ENCODE measurements at regions not wholly inside any gene's neighbourhood (a gene's known extent, or its start where the extent isn't known, plus 50 kb on each side); places are given as distances from the start of the nearest gene placed in this dataset.
"Not testable (repeated sequence)": the region's sequence is repeated elsewhere in the genome, so short reads cannot be mapped to it uniquely, and the experiment has no call there.

DNA sequence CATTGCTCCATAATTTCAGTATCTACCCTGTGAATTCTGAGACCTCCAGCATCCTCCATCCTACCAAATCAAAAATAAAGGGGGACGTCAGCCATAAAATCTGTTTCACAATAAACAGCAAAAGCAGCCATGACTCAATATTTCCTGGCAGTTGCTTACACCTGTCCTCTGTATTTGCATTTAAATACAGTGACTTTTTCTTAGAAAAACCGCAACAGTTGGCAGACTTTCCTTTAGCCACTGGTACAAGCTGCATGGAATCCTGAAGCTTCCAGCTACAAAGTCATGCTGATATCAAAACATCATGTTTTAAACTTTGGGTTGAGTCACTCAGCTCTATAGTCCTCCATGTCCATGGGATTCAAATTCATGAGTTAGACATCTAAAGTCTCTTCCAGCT, 278.0 kb upstream of the KAZN start:
- no peak for DNase-seq

DNA sequence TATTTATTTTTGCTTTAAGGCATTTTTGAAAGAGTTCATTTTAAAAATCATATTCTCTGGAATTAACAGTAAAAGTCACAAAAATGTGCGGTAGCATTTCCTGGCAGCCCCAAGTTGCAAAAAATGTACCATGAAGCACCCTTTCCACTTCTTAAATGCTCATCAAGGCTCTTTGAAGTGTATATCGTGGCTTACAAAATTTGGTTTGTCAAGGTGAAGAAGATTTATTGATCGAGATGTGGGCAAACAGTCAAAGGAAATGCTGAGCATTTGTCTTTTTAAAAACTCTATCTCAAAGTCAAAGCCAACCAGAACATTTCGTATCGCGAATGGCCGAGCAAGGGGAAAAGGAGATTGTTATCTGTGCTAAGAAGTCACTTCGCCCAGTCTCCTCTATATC, 277.5 kb upstream of the KAZN start:
- DNase-seq: no peak

DNA sequence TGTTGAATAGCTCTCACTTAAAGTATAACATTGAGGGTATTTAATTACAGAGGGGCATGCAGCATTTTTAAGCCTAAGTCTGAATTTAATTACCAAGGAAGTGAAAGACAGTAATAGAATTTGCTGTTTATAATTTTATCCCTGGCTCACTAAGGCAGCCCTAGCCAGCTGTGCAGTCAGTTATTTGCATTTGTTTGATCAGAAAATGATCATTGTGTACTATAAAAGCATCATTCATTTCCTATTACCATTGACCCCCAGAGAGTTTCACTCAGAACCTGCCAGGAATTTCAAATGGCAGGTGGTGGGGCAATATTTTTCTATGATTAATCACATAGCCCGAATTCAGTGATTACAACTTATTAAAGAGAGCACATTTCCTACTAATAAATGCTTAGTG, 277.1 kb upstream of the KAZN start:
- DNase-seq: no peak

DNA sequence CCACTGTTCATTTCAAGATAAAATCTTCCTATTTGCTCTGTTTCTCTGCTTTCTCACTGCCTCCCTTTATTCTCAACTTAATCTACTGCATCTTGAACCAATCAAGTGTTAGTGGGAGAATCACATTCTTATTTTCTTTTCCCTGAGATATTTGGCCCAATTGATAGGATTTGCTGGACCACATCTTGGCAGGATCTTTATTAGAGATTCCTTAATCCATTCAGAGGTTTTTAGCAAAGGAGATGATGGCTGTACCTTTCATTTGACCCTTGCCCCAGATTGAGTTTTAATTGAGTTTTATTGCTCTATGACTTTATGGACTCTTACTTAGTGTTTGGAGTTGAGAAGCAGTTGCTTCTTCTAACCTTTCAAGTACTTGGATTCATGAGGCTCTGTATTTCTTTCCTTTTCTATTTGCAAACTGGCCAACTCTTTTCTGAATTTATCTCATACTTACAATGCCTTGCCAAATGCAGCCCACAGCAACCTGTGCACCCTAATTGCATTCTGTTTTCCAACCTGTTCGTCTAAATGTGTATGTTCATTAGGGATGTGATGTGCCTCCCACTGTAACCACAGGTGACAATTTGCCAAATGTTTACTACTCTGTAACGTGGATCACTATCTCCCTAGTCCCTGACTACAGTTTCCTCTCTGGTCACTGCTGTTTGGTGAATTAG, 274.8 kb upstream of the KAZN start:
- DNase-seq: no peak

DNA sequence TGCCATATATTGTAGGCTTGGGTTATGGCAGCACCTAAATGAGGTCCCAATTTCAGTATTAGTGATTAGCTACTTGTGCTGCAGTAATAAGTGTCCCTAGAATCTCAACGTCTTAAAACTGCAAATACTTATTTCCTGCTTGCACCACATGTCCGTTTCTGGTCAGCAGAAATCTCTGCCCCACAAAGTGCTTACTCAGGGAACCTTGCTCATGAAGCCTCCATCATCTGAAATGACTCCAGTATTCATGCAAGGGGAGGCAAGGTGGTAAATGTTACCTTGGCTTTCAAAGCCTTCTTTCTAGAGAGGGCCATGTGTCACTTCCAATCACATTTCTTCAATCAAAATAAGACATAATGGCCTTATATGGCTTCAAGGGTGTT, 274.2 kb upstream of the KAZN start:
- no peak for DNase-seq

DNA sequence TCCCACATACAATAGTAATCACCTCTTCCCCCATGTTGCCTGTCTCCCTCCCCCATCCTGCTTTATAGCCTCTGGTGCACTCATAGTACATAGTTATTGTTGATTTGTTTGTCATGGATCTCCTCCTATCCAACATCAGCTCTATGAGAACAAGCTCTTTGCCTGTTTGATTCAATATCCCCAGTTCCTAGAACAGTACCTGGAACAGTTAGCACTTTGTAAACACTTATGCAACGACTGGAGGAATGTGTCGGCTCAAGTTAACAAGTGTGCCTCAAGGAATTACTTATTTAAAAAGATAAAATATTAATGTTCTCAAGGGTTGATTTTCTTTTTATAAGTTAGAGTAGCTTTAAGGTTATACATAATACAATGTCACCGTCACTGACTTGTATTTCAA, 271.6 kb upstream of the KAZN start:
- no peak for DNase-seq

DNA sequence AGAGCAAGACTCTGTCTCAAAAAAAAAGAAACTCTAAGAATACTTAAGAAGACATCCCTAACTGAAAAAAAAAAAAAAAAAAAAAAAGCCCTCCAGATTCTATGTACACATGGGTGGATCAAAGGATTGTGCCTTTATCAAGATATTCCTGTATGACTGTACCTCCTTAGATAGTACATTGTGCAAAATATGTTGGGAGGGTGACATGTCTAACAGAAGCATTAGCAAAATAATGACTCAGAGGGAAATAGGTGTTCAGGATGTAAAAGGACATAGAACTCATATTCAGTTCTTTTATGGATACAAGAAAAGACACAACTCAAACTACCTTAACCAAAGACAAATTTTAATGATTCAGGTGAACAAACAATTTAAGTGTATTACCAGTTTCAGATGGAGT, 269.8 kb upstream of the KAZN start:
- DNase-seq: no peak

DNA sequence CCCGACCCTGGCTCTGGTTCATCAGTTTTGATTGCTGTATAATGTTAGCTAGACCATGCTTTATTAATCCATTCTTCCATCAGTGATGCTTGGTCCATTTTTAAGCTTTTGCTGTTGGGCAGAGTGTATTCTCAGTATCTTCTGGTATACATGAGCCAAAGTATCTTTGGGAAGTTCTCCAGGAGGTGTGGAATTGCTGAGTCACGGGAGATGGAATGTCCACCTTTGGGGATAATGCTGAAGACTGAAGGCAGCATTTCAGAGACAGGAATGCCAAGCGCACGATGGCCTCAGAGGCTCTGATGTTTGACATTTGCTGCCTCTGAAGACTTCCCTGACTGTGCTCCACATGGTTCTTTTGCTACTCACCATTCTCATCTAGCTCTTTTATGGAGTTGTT, 266.3 kb upstream of the KAZN start:
- DNase-seq: no peak

DNA sequence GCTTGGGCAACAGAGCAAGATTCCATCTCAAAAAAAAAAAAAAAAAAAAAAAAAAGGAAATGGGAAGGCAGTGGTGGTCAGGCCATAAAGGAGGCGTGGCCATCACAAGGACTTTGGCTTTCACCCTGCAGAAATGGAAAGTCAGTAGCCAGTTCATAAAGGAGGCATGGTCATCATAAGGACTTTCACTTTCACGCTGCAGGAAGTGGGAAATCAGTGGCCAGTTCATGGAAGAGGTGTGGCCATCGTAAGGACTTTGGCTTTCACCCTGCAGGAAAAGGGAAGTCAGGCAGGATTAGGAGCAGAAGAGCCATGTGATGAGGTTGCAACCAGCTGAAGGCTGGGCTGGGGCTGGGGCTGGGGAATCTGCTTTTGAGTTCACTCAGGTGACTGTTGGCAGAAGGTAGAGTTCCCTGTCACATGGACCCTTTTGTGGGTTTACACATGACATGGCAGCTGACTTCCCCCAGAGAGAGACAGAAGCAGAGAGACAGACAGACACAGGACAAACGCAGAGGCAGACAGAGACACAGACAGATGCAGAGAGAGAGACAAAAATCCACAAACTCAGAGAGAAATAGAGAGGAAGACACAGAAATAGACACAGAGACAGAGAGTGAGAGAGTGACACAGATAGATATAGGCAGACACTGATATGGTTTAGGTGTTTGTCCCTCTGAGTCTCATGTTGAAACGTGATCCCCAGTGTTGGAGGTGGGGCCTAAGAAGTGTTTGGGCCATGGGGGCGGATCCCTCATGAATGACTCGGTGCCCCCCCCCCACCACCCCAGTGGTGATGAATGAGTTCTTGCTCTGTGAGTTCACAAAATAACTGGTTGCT, 263.9 kb upstream of the KAZN start:
- DNase-seq: no peak

DNA sequence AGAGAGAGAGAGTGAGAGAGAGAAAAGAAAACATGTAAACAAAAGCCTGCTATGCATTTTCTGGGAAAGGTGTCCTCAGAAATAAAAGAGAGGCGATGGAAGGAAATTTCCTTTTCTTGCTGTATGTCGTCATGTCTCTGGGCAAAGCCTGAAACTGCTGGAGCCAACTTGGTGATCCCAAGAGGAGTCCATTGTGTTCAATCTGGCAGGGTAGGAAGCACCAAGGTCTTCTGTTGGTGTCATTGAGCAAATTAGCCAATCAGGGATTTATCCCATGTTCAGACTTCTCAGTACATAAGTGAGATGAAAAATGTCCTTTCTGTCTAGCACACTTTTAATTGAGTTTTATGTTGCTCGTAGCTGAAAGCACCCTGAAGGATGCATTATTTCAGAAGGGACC, 260.0 kb upstream of the KAZN start:
- no peak for DNase-seq

DNA sequence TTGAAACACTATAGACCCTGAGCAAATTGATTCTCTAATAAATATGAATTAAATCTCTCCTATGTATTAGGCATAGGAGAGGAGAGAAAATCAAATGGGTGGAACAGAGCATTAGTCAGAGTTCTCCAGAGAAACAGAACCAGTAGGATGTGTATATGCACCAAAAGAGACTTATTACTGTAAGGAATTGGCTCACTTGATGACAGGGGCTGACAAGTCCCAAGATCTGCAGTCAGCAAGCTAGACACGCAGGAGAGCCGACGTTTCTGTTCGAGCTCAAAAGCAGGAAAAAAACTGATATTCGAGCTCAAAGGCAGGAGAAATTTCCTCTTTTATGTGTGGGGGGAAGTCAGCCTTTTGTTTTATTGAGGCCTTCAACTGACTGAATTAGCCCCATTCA, 259.2 kb upstream of the KAZN start:
- DNase-seq: no peak

DNA sequence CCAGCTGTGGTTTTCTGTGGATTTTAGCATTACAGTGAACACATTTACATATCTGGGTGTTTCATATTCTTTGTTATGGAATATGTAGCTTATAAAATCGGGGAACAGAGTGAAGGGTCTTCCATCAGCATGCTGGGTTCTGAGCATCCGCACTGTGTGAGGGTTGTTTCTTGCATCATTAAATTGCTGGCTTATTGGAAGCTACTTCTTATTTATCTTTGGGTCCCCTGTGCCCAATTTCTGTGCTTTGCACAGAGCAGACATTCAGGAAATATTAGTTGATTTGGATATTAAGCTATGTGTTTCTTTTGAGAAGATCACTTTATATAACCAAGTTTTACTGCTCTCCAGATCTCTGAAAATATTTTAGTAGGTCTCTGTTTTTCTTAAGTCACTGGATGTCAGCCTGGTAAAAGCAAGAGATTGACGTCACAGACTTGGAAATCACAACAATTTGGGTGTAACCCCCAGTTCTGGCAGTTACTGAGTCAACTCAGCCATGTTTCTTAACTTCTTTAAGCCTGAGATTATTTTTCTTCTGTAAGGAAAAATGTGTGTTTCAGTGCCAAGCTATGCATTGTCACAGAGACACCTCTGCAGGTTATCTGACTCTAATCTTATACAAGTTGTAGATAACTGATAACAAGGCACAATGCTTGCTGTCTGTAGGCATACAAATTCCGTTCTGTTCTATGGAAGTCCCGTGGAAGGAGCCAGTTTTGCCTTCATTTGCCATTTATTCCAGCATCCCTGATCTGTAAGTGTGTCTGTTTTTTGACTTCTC, 258.3 kb upstream of the KAZN start:
- DNase-seq: no peak

DNA sequence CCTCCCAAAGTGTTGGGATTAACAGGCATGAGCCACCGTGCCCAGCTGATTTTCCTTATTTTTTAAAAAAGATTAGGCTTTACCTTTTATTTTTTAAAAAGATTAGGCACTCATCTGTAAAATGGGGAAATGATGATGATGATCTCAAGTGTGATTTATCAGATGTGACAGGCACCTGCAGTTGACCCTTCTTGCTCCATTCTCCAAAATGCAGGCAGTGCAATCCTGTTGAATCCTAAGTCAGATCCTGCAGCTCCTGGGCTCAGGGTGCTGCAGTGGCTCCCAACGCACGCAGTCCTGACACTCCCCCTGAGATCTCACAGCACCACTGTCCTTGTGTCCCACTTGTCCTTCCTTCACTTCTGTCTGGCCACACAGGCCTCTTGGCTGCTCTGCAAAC, 257.3 kb upstream of the KAZN start:
- DNase-seq: no peak

DNA sequence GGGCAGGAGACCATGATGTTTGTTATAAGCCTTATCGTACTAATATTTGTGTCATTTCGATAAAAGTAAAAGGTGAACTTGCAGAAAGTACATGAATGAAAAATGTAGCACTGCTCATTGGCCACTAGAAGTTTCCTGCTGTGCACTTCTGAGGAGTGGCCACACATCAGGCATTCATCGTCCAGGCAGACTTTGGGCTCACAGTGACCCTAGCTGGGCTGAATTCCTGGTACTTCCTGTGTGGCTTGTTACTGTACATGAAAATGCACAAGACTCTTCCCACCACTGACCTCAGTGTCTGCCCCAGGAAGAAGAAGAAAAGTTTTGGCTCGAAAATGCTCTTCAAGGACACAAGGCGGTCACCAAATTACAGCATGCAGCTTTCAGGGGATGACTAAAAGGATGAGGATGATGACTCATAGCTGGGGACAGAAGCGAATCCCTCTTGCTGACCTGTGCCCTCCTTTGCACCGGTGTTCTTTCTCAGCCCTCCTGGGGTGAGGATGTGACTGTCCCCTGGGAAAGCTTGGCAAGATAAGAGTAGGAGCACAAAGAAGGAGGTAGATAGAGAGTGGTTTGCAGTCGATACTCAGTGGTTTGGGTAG, 252.4 kb upstream of the KAZN start:
- DNase-seq: no peak

DNA sequence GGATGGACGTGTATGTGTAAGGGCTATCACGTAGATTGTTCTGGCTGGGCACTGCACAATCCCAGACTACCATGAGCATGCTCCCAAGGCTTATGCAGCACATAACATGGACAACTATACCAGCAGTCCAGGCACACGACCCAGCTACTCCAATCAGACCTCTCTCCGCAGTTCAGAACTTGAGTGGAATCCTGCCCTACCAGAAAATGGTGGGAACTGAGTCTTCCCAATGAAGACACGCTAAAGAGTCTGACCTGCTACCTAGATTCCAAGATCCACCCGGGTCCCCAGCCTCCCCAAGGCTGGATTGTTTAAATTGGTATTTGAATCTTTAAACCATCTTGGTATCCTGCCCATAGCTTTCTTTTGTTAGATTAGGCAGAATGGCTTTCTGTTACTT, 251.3 kb upstream of the KAZN start:
- no peak for DNase-seq

DNA sequence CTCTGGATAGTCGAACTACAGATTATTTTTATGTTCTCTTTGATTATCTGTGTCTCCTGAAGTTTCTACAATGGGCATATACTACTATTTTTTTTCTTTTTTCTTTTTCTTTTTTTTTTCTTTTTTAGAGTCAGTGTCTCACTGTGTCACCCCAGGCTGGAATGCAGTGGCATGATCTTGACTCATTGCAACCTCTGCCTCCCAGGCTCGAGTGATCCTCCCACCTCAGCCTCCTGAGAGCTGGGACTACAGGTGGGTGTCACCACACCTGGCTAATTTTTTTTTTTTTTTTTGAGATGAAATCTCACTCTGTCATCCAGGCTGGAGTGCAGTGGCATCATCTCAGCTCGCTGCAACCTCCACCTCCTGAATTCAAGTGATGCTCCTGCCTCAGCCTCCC, 250.7 kb upstream of the KAZN start:
- no peak for DNase-seq

DNA sequence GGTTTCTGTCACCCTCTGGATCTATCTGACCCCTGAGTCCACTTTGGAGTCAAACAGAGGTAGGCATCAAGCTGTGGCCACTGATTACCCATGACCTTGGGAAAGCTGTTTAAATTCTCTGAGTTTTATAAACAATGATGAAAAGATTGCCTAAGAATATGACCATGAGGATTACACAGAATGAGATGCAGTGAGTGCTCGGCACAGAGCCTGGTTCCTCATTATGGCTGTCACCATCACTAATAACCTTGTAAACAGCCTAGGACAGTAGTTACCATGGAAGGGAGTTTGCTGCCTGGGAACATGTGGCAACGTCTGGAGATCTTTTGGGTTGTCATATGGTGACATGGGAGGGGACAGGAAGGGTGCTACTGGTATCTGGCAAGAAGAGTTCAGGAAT, 248.3 kb upstream of the KAZN start:
- no peak for DNase-seq

DNA sequence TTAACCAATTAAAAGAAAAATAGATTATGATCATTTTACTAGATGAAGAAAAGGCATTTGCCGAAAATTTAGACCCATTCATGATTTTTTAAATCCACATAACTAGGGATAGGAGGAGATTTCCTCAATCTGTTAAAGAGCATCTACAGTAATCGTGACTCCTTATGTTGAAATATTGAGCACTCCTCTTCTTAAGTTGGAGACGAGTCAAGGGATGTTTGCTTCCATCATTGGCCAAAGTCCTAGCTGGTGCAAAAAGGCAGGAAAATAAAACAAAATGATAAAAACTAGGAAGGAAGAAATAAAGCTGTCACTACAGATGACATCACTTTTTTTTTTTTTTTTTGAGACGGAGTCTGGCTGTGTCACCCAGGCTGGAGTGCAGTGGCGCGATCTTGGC, 245.6 kb upstream of the KAZN start:
- DNase-seq: no peak

DNA sequence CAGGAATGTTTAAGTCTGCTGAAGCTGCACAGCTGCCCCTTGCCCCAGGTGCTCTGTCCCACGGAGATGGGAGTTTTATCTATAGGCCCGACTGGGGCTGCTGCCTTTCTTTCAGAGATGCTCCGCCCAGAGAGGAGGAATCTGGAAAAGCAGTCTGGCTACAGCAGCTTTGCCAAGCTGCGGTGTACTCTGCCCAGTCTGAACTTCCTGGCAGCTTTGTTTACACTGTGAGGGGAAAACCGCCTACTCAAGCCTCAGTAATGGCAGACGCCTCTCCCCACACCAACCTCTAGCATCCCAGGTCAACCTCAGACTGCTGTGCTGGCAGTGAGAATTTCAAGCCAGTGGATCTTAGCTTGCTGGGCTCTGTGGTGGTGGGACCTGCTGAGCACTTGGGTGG, 237.5 kb upstream of the KAZN start:
- not testable (repeated sequence) for DNase-seq

DNA sequence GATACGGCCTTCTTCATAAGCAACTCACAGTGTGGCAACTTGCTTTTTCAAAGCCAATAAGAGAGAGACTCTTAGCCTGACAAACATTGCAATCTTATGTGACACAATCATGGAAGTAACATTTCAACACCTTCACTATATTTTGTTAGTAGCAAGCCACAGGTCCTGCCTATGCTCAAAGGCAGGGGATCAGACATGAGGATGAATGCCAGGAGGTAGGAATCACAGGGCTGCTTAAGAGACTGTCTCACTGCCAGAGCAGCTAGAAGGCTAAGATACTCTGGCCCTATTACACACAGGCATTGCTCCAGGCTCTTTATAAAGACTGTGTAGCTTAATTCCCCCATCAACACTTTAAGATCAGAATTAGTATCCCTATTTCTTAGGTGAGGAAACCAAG, 236.2 kb upstream of the KAZN start:
- DNase-seq: no peak

DNA sequence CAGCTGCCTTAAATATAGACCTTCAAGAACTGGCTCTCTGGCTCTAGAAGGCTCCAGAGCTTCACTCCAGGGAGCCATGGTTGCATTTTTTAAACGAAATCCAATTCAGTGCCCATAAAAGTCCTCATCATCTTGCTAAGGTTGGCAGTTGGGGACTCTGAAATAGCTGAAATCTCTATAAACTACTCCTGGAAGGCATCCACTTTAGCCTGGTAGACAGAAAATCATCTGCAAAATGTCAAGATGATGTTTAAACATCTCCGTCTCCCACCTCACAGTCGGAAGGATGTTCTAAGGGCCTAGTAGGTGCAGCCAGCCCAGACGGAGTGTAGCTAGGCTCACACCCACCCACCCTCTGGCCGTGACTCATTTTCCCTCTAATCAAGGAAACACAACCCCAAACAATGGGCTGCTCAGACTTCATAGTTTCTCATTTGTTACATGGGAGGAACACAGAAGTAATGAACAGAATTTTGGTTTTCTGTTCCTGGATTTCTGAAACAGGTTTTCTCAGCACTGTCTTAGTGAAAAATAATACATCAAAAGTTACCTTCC, 235.4 kb upstream of the KAZN start:
- no peak for DNase-seq

DNA sequence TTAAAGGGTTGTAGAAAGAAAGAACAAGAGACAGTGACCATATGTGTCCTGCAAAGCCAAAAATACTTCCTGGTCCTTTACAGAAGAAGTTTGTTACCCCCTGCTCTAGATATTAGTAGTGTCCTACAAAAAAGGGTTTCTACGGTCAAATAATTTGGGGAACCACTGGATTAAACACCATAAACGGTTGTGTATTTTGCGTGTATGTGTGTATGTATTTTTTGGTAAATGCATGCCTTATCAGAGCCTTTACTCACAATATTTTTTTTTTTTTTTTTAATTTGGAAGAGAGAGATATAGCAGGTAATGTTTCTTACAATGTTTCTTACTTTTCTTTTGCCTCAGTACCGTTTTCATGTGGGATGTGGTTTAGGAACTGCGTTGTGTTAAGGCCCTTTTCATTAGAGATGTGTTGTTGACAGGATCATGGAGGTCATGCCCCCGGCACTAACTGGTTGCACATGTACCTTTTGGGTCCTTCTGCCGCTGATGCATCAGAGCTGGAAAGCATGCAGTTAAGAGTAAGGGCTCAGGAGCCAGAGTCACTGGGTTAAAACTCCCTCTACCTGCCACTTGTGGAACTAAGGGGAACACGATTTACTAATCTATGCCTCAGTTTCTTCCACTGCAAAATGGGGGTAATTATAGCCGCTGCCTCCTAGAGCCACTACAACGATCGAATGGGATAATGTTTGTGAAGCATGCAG, 234.6 kb upstream of the KAZN start:
- DNase-seq: no peak

Data from DMS53 (cell line).